ENCODE measurements at regions not wholly inside any gene's neighbourhood (a gene's known extent, or its start where the extent isn't known, plus 50 kb on each side); places are given as distances from the start of the nearest gene placed in this dataset.

DNA sequence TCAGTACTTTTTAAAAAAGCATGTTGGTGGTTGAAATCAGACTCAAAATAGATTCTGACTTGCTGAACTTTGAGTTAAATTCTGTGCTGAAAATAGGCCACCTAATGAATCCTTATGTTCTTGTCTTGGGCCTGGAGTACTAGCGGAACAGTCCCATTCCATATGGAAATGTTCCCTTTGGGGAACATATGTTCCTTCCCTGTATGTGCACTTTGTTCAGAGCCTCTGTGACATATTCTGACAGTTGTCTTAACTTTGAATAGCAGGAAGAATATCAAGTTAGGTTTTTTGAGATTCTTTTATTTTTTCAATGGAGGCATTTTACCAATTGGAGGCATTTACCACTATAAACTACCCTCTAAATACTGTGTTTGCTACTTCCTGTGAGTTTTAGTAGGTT, 1667.8 kb downstream of the PLA2G4A start:
- TF ChIP-seq, protein P1, sequence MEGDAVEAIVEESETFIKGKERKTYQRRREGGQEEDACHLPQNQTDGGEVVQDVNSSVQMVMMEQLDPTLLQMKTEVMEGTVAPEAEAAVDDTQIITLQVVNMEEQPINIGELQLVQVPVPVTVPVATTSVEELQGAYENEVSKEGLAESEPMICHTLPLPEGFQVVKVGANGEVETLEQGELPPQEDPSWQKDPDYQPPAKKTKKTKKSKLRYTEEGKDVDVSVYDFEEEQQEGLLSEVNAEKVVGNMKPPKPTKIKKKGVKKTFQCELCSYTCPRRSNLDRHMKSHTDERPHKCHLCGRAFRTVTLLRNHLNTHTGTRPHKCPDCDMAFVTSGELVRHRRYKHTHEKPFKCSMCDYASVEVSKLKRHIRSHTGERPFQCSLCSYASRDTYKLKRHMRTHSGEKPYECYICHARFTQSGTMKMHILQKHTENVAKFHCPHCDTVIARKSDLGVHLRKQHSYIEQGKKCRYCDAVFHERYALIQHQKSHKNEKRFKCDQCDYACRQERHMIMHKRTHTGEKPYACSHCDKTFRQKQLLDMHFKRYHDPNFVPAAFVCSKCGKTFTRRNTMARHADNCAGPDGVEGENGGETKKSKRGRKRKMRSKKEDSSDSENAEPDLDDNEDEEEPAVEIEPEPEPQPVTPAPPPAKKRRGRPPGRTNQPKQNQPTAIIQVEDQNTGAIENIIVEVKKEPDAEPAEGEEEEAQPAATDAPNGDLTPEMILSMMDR (conservative IDR thresholded peaks at IDR 0.05; ENCODE audit: low read length), result no peak
- no peak for TF ChIP-seq EZH2phosphoT487 (IDR thresholded peaks at IDR 0.05; ENCODE audit: borderline replicate concordance, low read depth, low read length)

Measured in OCI-LY7 (cell line).